Ishikawa (cell line): ENCODE measurements at regions not wholly inside any gene's neighbourhood (a gene's known extent, or its start where the extent isn't known, plus 50 kb on each side); places are given as distances from the start of the nearest gene placed in this dataset.

Experiments used
- CEBPB ChIP-seq: IDR thresholded peaks from 2 replicates; pipeline ENCODE4 v1.6.1; 2012
- CREB1 ChIP-seq: IDR thresholded peaks from 2 replicates; pipeline ENCODE4 v1.6.1; 2012; ENCODE audit warnings: low read depth
- EGR1 ChIP-seq: IDR thresholded peaks from 2 replicates; pipeline ENCODE4 v1.6.1; 2012
- EP300 ChIP-seq: IDR thresholded peaks from 2 replicates; pipeline ENCODE4 v1.6.1; 2012; ENCODE audit warnings: borderline replicate concordance
- FOXM1 ChIP-seq: IDR thresholded peaks from 2 replicates; pipeline ENCODE4 v1.6.1; 2012; ENCODE audit warnings: low read depth, borderline replicate concordance
- NFIC ChIP-seq: IDR thresholded peaks from 2 replicates; pipeline ENCODE4 v1.6.1; 2012
- RAD21 ChIP-seq: IDR thresholded peaks from 2 replicates; pipeline ENCODE4 v1.6.1; 2012; ENCODE audit warnings: low read depth
- TAF1 ChIP-seq: IDR thresholded peaks from 2 replicates; pipeline ENCODE4 v1.6.1; 2012; ENCODE audit warnings: low read depth, mild to moderate bottlenecking
- TCF12 ChIP-seq: IDR thresholded peaks from 2 replicates; pipeline ENCODE4 v1.6.1; 2012; ENCODE audit warnings: low read depth
- TEAD4 ChIP-seq: IDR thresholded peaks from 2 replicates; pipeline ENCODE4 v1.6.1; 2012
- YY1 ChIP-seq: IDR thresholded peaks from 2 replicates; pipeline ENCODE4 v1.6.1; 2012; ENCODE audit warnings: low read depth
- ZBTB7A ChIP-seq: IDR thresholded peaks from 2 replicates; pipeline ENCODE4 v1.6.1; 2012; ENCODE audit warnings: low read depth
- TF ChIP-seq, protein P1 (sequence below): IDR thresholded peaks from 2 replicates; pipeline ENCODE4 v1.6.1; 2012
- TF ChIP-seq, protein P2 (sequence below): IDR thresholded peaks from 2 replicates; pipeline ENCODE4 v1.6.1; 2012
- TF ChIP-seq, protein P3 (sequence below): IDR thresholded peaks from 2 replicates; pipeline ENCODE4 v1.6.1; 2012; ENCODE audit warnings: low read depth, mild to moderate bottlenecking

DNA sequence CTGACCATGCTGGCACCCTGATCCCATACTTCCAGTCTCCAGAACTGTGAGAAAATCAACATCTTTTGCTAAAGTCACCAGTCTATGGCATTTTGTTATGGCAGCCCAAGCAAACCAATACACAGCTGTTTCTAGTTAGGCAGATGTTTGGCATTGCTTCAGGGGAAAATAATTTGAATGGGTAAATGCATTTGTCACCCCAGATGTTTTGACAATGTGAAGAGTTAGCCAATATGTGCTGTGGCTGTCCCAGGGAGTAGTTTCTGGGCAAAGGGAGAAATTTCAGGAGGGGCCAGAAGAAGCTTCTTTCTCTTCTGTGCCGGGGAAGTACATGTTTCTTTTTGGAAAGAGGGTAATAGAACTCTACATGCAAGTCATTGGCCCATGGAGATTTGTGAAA lies 619.0 kb downstream of the SLC4A3 start:
- TF ChIP-seq CREB1 = no peak
- no peak for TF ChIP-seq TCF12
- no peak for TF ChIP-seq TAF1
- no peak for TF ChIP-seq RAD21
- no peak for TF ChIP-seq CEBPB
- TF ChIP-seq YY1 = no peak

DNA sequence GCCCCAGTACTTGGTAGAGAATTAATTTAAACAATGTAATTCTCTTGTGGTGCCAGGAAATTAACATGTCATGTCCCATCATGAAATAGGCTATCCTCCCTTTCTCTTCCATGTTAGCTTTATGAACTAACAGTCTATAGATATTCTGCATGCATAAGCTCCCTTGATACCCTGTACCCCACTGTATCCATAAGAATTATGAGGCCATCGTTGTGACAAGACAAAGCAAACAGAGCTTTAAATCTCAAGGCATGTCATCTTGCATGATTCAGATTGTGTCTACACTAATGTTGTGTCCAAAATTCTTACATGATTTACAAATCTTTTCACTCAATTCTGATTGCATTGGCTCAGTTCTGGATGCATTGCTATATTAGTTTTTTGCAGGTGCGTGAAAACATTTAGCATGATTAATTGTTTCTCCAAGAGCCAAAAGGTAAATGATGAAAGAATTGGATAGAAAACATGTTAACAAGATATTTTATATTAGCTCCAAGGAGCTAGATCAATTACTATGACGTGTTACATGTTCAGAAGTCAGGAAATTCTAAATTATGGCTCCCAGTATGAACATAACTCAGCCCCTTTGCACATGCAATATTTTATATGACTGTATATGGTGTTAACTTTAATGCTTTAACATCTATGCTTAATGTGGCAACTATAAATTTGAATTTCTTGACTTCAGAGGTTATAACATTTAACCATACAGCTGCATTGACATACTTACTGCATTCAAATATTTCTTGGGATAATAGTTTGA lies 620.3 kb downstream of the SLC4A3 start:
- no peak for TF ChIP-seq EGR1

DNA sequence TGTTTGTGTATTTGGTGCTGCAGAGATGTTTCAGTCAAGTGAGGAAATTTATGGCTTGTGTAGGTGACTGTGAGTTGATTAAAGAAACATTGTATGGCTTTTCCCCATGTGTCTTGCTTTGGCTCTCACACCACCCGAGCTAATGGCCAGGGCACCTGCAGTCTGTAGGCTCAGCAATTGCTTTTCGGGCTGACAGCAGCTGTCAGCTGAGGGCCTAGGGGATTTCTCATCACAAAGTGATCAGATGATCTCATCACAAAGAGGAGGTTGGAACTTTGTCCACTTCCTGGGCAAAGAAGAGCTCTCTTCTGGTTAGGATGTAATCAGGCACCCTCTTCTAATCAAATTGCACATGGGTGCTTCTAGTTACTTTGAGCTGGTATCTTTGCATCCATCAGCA lies 632.2 kb downstream of the SLC4A3 start:
- TF ChIP-seq, protein P1, sequence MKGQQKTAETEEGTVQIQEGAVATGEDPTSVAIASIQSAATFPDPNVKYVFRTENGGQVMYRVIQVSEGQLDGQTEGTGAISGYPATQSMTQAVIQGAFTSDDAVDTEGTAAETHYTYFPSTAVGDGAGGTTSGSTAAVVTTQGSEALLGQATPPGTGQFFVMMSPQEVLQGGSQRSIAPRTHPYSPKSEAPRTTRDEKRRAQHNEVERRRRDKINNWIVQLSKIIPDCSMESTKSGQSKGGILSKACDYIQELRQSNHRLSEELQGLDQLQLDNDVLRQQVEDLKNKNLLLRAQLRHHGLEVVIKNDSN = no peak
- TF ChIP-seq TEAD4 = no peak

DNA sequence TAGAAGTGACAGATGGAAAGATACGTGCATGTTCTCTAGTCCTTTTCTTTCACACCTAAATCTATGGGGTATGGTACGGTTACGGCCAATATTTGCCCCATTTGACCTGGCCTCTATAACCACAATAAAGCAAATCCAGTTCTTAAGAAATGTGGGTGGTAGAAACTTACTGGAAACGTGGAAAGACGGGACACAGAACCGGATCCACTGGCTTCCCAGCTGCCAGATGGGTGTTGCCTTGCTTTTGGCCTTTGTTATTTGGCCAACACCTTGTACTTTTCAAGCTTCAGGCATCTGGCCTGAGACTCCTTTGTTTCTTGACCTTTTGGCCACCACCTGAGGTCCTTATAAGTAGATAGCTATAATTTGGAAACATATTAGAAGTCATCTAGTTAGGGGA lies 635.9 kb downstream of the SLC4A3 start:
- TF ChIP-seq RAD21 (no peak), TCF12 (no peak), ZBTB7A (no peak), TEAD4 (no peak), CEBPB (no peak), FOXM1 (no peak), CREB1 (no peak), YY1 (no peak), TAF1 (no peak)
- TF ChIP-seq, protein P1 = no peak
- TF ChIP-seq, protein P2, sequence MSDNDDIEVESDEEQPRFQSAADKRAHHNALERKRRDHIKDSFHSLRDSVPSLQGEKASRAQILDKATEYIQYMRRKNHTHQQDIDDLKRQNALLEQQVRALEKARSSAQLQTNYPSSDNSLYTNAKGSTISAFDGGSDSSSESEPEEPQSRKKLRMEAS = no peak

DNA sequence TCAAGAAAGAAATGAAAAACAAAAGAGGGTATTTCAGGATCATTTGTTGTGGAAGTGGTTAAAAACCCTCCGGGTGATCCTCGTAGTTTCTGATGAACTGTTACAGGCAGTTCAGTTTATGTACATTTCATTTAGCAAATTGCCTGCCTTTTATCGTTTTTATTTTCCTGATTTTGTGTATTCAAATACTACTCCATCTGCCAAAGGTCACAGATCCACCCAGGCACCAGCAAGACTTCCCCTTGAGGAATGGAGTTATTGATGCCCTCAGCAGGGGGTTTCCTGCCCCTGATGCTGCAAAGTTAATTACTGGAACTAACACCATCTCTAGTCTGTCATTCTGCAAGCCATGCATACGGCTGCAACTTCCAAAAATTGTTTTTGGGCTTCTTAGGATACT lies 641.9 kb downstream of the SLC4A3 start:
- TF ChIP-seq, protein P1 = no peak
- TF ChIP-seq, protein P3, sequence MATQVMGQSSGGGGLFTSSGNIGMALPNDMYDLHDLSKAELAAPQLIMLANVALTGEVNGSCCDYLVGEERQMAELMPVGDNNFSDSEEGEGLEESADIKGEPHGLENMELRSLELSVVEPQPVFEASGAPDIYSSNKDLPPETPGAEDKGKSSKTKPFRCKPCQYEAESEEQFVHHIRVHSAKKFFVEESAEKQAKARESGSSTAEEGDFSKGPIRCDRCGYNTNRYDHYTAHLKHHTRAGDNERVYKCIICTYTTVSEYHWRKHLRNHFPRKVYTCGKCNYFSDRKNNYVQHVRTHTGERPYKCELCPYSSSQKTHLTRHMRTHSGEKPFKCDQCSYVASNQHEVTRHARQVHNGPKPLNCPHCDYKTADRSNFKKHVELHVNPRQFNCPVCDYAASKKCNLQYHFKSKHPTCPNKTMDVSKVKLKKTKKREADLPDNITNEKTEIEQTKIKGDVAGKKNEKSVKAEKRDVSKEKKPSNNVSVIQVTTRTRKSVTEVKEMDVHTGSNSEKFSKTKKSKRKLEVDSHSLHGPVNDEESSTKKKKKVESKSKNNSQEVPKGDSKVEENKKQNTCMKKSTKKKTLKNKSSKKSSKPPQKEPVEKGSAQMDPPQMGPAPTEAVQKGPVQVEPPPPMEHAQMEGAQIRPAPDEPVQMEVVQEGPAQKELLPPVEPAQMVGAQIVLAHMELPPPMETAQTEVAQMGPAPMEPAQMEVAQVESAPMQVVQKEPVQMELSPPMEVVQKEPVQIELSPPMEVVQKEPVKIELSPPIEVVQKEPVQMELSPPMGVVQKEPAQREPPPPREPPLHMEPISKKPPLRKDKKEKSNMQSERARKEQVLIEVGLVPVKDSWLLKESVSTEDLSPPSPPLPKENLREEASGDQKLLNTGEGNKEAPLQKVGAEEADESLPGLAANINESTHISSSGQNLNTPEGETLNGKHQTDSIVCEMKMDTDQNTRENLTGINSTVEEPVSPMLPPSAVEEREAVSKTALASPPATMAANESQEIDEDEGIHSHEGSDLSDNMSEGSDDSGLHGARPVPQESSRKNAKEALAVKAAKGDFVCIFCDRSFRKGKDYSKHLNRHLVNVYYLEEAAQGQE = no peak
- TF ChIP-seq TAF1 (no peak), CREB1 (no peak), FOXM1 (no peak), EGR1 (no peak), TEAD4 (no peak)
- TF ChIP-seq, protein P2 = no peak

DNA sequence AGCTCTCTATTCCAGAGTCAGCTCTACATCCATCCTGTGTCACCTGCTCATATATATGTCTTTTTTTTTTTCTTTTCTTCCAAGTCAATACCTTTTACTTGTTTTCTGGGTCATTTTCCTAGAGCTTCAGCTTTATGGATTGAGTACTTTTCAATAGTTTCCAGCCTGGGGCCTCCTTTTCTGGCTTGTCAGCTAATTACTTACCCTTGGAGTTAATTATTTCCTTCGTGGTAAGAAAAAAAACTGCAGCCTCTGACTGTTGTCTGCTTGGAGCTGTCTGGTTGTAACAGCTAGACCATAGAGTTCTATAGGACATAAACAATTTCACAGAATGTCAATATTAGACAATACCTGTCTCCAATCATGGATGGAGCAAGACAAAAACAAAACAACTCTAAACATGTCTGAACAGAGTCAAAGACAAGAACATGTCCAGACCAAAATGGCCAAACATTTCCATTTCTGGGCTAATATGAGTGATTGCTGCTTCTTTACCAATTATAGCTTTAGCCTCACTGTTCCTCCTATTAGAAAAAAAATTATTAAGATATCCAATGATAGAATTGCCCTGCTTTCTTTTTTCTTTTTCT lies 643.1 kb downstream of the SLC4A3 start:
- no peak for TF ChIP-seq FOXM1
- TF ChIP-seq TCF12 = no peak
- no peak for TF ChIP-seq TEAD4
- no peak for TF ChIP-seq RAD21
- TF ChIP-seq, protein P1 = no peak
- no peak for TF ChIP-seq NFIC
- no peak for TF ChIP-seq EP300
- TF ChIP-seq CEBPB = no peak
- TF ChIP-seq, protein P3 = no peak
